ENCODE measurements at regions not wholly inside any gene's neighbourhood (a gene's known extent, or its start where the extent isn't known, plus 50 kb on each side); places are given as distances from the start of the nearest gene placed in this dataset.

- DNase-seq (ENCODE audit: low read depth in 2 of 2) = no peak
Measured at GRCh38 chr10:118537623-118538022, 57.8 kb downstream of the PRLHR start.

- no peak for DNase-seq (ENCODE audit: low read depth in 2 of 2)
Measured at GRCh38 chr10:118534136-118534535, 61.3 kb downstream of the PRLHR start.

GRCh38 chr10:118531105-118531852, 64.2 kb downstream of the PRLHR start:
- no peak for DNase-seq (ENCODE audit: low read depth in 2 of 2)

- DNase-seq (ENCODE audit: low read depth in 2 of 2) = no peak
Measured at GRCh38 chr10:118528426-118528825, 67.0 kb downstream of the PRLHR start.

GRCh38 chr10:118523775-118524174, 71.7 kb downstream of the PRLHR start:
- DNase-seq (ENCODE audit: low read depth in 2 of 2) = no peak

GRCh38 chr10:118522791-118523498, 72.5 kb downstream of the PRLHR start:
- DNase-seq (ENCODE audit: low read depth in 2 of 2) = no peak

GRCh38 chr10:118521415-118522117, 73.9 kb downstream of the PRLHR start:
- no peak for DNase-seq (ENCODE audit: low read depth in 2 of 2)

- no peak for DNase-seq (ENCODE audit: low read depth in 2 of 2)
Measured at GRCh38 chr10:118520116-118520742, 75.2 kb downstream of the PRLHR start.

- DNase-seq (ENCODE audit: low read depth in 2 of 2) = no peak
Measured at GRCh38 chr10:118518095-118518494, 77.4 kb downstream of the PRLHR start.

- no peak for DNase-seq (ENCODE audit: low read depth in 2 of 2)
Measured at GRCh38 chr10:118516716-118517115, 78.7 kb downstream of the PRLHR start.

- DNase-seq (ENCODE audit: low read depth in 2 of 2) = no peak
Measured at GRCh38 chr10:118513174-118513573, 82.3 kb downstream of the PRLHR start.

GRCh38 chr10:118511711-118512110, 83.7 kb downstream of the PRLHR start:
- no peak for DNase-seq (ENCODE audit: low read depth in 2 of 2)

- DNase-seq (ENCODE audit: low read depth in 2 of 2) = no peak
Measured at GRCh38 chr10:118508863-118509262, 86.6 kb downstream of the PRLHR start.

GRCh38 chr10:118508355-118508754, 87.1 kb downstream of the PRLHR start:
- DNase-seq (ENCODE audit: low read depth in 2 of 2) = no peak

- no peak for DNase-seq (ENCODE audit: low read depth in 2 of 2)
Measured at GRCh38 chr10:118506671-118507590, 88.5 kb downstream of the PRLHR start.

- DNase-seq (ENCODE audit: low read depth in 2 of 2) = no peak
Measured at GRCh38 chr10:118505363-118505762, 90.1 kb downstream of the PRLHR start.

GRCh38 chr10:118504467-118505205, 90.8 kb downstream of the PRLHR start:
- no peak for DNase-seq (ENCODE audit: low read depth in 2 of 2)

GRCh38 chr10:118504044-118504443, 91.4 kb downstream of the PRLHR start:
- no peak for DNase-seq (ENCODE audit: low read depth in 2 of 2)

GRCh38 chr10:118503192-118503591, 92.3 kb downstream of the PRLHR start:
- DNase-seq (ENCODE audit: low read depth in 2 of 2) = no peak

GRCh38 chr10:118501637-118502440, 93.6 kb downstream of the PRLHR start:
- no peak for DNase-seq (ENCODE audit: low read depth in 2 of 2)

Data from stimulated activated CD4-positive, alpha-beta T cell treated with anti-CD3 and anti-CD28 coated beads, Interleukin-12 subunit alpha, Interleukin-12 subunit beta, amount 100 ng/mL, for 24 hours (primary cell).